ENCODE measurements at regions not wholly inside any gene's neighbourhood (a gene's known extent, or its start where the extent isn't known, plus 50 kb on each side); places are given as distances from the start of the nearest gene placed in this dataset.

GRCh38 chr9:14406463-14406862, 92.5 kb upstream of the NFIB start:
- TF ChIP-seq CTCF (IDR thresholded peaks at IDR 0.05), result no peak
- no peak for TF ChIP-seq POLR2A (IDR thresholded peaks at IDR 0.05)

Measured in lower leg skin (tissue), 3 donors.